ENCODE measurements at regions not wholly inside any gene's neighbourhood (a gene's known extent, or its start where the extent isn't known, plus 50 kb on each side); places are given as distances from the start of the nearest gene placed in this dataset.

DNA sequence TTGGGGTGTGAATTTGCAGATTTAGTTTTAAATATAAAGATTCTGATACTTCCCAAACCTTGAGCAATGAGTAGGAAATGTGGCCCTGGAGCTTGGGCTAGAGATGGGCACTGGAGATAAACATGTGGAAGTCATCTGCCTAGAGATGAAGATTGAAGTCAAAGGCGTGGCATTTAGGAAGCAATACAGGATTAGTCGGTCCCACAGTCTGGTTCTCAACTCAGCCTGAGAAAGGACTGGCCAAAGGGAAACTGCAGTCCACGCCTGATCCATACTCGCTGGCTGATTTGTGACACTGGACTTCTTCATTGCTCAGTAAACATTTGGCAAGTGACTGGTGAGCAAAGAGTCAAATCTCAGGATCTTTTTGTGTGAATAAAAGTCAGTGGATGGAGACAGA lies 268.2 kb upstream of the ATP2B1 start:
- Histone ChIP-seq H3K79me2 (ENCODE audit: control insufficient read depth, insufficient read depth, low read length) (no peaks in the 10 kb centered on the region), H3K9me3 (replicated peaks; ENCODE audit: control insufficient read depth, insufficient read depth, low read length) (no peaks in the 10 kb centered on the region), H3K4me2 (ENCODE audit: control insufficient read depth, insufficient read depth) (no peak overlapping the region), H3K27ac (ENCODE audit: control insufficient read depth, insufficient read depth) (no peak overlapping the region), H3K27me3 (replicated peaks in 1 of 2; ENCODE audit: control insufficient read depth in 2 of 2, insufficient read depth in 2 of 2, low read length in 1 of 2) (no peaks in the 10 kb centered on the region), H3K4me3 (no peak overlapping the region), H3K4me1 (ENCODE audit: control insufficient read depth, insufficient read depth, low read length) (no peaks in the 10 kb centered on the region), H3K9ac (ENCODE audit: control insufficient read depth, insufficient read depth, low read length) (no peak overlapping the region), H2AFZ (ENCODE audit: control insufficient read depth, low read depth, low read length) (no peak overlapping the region), H3K36me3 (ENCODE audit: control insufficient read depth in 2 of 2, insufficient read depth in 2 of 2, low read length in 1 of 2) (no peaks in the 10 kb centered on the region), H4K20me1 (ENCODE audit: control insufficient read depth, insufficient read depth) (no peaks in the 10 kb centered on the region)
- DNase-seq (ENCODE audit: low read depth, low spot score) (no peak), FAIRE-seq (no peak), ATAC-seq (no peak)
- in situ Hi-C loops (cut with MboI): no loop called here
- RAD21 ChIA-PET (ENCODE audit: unreplicated experiment): no interaction called here
- POLR2A ChIA-PET: no interaction called here
- CTCF ChIA-PET: interaction anchor here (1.0 kb wide), 1 partner anchor 271 kb away, joined by 3 read pairs; no protein-coding TSS in a partner anchor
- no TSS peak for BruUV-seq (replicated peaks)
- SMC1A ChIA-PET (ENCODE audit: uncharacterized antibody, unreplicated experiment): interaction anchor here (1.0 to 3.9 kb wide), 4 partner anchors 10 to 79 kb away, joined by 3 to 22 read pairs (median 7); no protein-coding TSS in a partner anchor
- 82% methylated on average over 4 of the region's 4 CpGs for WGBS (ENCODE audit: insufficient coverage, insufficient replicate concordance, low lambda C conversion rate, missing lambda C conversion rate)
- intact Hi-C loops (cut with micrococcal nuclease; ENCODE audit: unreplicated experiment): no loop called here
- TF ChIP-seq FOXM1 (IDR thresholded peaks at IDR 0.05; ENCODE audit: low read depth, low read length) (no peak), BHLHE40 (IDR thresholded peaks at IDR 0.05; ENCODE audit: borderline replicate concordance in 1 of 2, low read depth in 2 of 2, low read length in 1 of 2) (no peak), CHD2 (IDR thresholded peaks at IDR 0.05; ENCODE audit: borderline replicate concordance, low read depth, low read length) (no peak), JUND (IDR thresholded peaks at IDR 0.05; ENCODE audit: low read depth, low read length) (no peak)

DNA sequence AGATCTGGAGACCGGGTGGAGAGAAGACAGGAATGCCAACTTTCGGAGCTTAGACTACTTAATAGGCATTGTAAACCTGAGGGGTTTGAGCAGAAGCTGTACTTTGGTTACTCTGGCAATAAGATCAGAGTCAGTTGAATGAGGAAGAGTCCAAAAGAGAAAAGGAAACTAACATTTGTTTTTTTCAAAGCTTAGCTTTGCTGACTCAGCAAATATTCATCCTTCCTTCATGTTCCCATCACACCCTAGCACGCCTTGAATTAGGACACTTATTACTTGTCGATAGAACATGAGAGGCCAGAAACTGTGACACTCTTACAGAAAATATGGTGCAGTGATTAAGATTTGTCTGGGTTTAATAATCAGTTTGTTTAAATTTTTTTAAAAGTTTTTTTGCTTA lies 266.9 kb upstream of the ATP2B1 start:
- Histone ChIP-seq H3K36me3 (ENCODE audit: control insufficient read depth in 2 of 2, insufficient read depth in 2 of 2, low read length in 1 of 2) (no peaks in the 10 kb centered on the region), H3K4me1 (ENCODE audit: control insufficient read depth, insufficient read depth, low read length) (no peaks in the 10 kb centered on the region), H3K4me3 (no peak overlapping the region), H3K4me2 (ENCODE audit: control insufficient read depth, insufficient read depth) (no peak overlapping the region), H3K27me3 (replicated peaks in 1 of 2; ENCODE audit: control insufficient read depth in 2 of 2, insufficient read depth in 2 of 2, low read length in 1 of 2) (no peaks in the 10 kb centered on the region), H3K27ac (ENCODE audit: control insufficient read depth, insufficient read depth) (no peak overlapping the region), H3K79me2 (ENCODE audit: control insufficient read depth, insufficient read depth, low read length) (no peaks in the 10 kb centered on the region), H3K9me3 (replicated peaks; ENCODE audit: control insufficient read depth, insufficient read depth, low read length) (no peaks in the 10 kb centered on the region), H3K9ac (ENCODE audit: control insufficient read depth, insufficient read depth, low read length) (no peak overlapping the region), H2AFZ (ENCODE audit: control insufficient read depth, low read depth, low read length) (no peak overlapping the region; the same call in 1 of the 2 replicates), H4K20me1 (ENCODE audit: control insufficient read depth, insufficient read depth) (no peaks in the 10 kb centered on the region)
- TF ChIP-seq, protein P1, sequence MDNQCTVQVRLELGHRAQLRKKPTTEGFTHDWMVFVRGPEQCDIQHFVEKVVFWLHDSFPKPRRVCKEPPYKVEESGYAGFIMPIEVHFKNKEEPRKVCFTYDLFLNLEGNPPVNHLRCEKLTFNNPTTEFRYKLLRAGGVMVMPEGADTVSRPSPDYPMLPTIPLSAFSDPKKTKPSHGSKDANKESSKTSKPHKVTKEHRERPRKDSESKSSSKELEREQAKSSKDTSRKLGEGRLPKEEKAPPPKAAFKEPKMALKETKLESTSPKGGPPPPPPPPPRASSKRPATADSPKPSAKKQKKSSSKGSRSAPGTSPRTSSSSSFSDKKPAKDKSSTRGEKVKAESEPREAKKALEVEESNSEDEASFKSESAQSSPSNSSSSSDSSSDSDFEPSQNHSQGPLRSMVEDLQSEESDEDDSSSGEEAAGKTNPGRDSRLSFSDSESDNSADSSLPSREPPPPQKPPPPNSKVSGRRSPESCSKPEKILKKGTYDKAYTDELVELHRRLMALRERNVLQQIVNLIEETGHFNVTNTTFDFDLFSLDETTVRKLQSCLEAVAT (IDR thresholded peaks at IDR 0.05): no peak
- TF ChIP-seq BACH1 (IDR thresholded peaks at IDR 0.05; ENCODE audit: borderline replicate concordance): 0 out of 2 replicates have a peak, but pooled peaks have one; percentile 31
- 91% methylated on average over 4 of the region's 4 CpGs for WGBS (ENCODE audit: insufficient coverage, insufficient replicate concordance, low lambda C conversion rate, missing lambda C conversion rate)
- POLR2A ChIA-PET: no interaction called here
- SMC1A ChIA-PET (ENCODE audit: uncharacterized antibody, unreplicated experiment): interaction anchor here (0.8 to 3.9 kb wide), 3 partner anchors 11 to 18 kb away, joined by 4 to 22 read pairs (median 7); no protein-coding TSS in a partner anchor
- intact Hi-C loops (cut with micrococcal nuclease; ENCODE audit: unreplicated experiment): no loop called here
- no peak for FAIRE-seq
- RAD21 ChIA-PET (ENCODE audit: unreplicated experiment): interaction anchor here (0.6 to 1.1 kb wide), 2 partner anchors 15 to 364 kb away, joined by 3 read pairs; no protein-coding TSS in a partner anchor
- CTCF ChIA-PET: interaction anchor here (1.0 kb wide), 1 partner anchor 270 kb away, joined by 3 read pairs; no protein-coding TSS in a partner anchor
- no peak for DNase-seq (ENCODE audit: low read depth, low spot score)
- in situ Hi-C loops (cut with MboI): no loop called here
- no TSS peak for BruUV-seq (replicated peaks)
- ATAC-seq: no peak

Measured in GM12878 (cell line).